ENCODE measurements at regions not wholly inside any gene's neighbourhood (a gene's known extent, or its start where the extent isn't known, plus 50 kb on each side); places are given as distances from the start of the nearest gene placed in this dataset.
"Not testable (repeated sequence)": the region's sequence is repeated elsewhere in the genome, so short reads cannot be mapped to it uniquely, and the experiment has no call there.

DNA sequence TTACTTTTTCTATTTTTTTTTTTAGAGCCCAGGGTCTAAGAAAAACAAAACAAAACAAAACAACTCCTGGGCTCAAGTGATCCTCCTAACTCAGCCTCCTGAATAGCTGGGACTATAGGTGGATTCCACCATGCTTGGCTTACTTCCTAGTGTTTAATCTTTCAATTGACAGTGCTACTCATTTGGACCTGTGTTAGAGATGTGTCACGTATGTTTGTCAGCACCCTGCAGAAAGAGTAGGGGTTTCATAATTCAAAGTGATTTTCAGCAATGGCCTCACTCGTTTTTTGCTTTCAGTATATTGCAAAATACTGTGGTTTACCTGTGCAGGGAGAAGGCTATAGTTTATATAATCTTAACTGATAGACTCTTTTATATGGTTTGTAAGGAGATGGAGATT, 71.6 kb upstream of the TEX13D start:
- H3K4me3 ChIP-seq (ENCODE audit: low read depth, low read length): no peak overlapping the region
- TF ChIP-seq, protein P1, sequence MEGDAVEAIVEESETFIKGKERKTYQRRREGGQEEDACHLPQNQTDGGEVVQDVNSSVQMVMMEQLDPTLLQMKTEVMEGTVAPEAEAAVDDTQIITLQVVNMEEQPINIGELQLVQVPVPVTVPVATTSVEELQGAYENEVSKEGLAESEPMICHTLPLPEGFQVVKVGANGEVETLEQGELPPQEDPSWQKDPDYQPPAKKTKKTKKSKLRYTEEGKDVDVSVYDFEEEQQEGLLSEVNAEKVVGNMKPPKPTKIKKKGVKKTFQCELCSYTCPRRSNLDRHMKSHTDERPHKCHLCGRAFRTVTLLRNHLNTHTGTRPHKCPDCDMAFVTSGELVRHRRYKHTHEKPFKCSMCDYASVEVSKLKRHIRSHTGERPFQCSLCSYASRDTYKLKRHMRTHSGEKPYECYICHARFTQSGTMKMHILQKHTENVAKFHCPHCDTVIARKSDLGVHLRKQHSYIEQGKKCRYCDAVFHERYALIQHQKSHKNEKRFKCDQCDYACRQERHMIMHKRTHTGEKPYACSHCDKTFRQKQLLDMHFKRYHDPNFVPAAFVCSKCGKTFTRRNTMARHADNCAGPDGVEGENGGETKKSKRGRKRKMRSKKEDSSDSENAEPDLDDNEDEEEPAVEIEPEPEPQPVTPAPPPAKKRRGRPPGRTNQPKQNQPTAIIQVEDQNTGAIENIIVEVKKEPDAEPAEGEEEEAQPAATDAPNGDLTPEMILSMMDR (IDR thresholded peaks at IDR 0.05; ENCODE audit: insufficient read depth, low read depth, low read length): no peak
- DNase-seq (ENCODE audit: low read depth): no peak

DNA sequence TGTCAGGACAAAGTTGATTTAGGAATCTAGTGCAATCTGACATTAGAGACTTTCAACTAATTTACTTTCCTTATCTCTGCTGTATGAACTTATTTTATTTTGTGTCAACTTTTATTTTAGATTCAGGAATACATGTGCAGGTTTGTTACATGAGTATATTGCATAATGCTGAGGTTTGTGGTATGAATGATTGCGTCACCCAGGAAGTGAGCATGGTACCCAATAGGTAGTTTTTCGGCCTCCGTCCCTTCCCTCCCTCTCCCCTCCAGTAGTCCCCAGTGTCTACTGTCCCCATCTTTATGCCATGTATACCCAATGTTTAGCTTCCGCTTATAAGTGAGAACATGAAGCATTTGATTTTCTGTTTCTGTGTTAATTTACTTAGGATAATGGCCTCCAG, 68.7 kb upstream of the TEX13D start:
- no peak for DNase-seq (ENCODE audit: low read depth)
- TF ChIP-seq, protein P1 (IDR thresholded peaks at IDR 0.05; ENCODE audit: insufficient read depth, low read depth, low read length): no peak
- H3K4me3 ChIP-seq (ENCODE audit: low read depth, low read length): no peak overlapping the region

DNA sequence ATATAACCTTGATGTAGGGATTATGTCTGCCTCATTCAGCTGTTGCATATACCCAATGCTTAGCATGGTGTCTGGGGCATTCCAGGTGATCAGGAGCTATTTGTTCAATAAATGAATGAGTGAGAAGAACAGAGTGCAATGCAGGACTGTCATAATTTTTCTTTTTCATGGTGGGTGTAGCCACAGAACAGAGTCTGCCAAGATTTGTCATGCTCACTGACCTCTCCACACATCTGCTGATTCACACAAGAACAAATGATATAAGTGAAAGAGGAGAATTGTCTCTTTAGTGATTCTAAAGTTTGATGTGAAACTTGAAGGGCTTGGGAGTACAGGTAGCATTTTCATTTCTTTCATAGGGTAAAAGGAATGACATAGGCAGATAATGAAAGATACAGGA, 64.4 kb upstream of the TEX13D start:
- H3K4me3 ChIP-seq (ENCODE audit: low read depth, low read length): no peak overlapping the region
- DNase-seq (ENCODE audit: low read depth): no peak
- TF ChIP-seq, protein P1 (IDR thresholded peaks at IDR 0.05; ENCODE audit: insufficient read depth, low read depth, low read length): no peak

DNA sequence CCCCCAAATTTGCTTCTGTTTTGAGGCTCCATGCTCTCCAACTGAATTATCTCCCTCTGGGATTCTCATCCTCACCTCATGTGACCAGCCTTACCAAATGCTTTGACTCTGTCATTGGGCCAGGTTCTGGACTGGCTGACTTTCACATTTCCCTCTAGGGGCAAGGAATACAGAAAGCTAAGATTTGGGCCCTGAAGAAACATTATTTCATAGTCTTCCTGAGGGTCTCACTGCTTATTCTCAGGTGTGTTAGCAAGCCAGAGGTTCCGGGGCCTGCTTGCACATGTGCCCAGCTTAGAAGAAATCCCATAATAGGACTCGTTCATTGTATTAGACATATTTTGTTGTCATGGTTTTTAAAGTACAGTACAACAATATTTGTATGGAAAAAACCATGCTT, 62.6 kb upstream of the TEX13D start:
- no peak for DNase-seq (ENCODE audit: low read depth)

DNA sequence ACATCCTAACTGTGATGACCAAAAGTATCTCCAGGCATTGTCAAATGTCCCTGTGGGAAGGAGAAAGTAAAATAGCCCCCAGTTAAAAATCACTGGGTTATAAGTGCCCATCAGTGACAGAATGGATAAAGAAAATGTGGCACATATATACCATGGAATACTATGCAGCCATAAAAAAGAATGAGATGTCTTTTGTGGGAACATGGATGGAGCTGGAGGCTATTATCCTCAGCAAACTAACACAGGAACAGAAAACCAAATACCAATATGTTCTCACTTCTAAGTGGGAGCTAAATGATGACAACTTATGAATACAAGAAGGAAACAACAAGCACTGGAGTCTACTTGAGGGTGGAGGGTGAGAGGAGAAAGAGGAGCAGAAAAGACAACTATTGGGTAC, 60.9 kb upstream of the TEX13D start:
- not testable (repeated sequence) for H3K4me3 ChIP-seq (ENCODE audit: low read depth, low read length); DNase-seq (ENCODE audit: low read depth)

More for the DNA sequence above, 62.6 kb upstream of the TEX13D start:
- TF ChIP-seq, protein P1 (IDR thresholded peaks at IDR 0.05; ENCODE audit: insufficient read depth, low read depth, low read length): no peak
- no peak overlapping the region for H3K4me3 ChIP-seq (ENCODE audit: low read depth, low read length)

DNA sequence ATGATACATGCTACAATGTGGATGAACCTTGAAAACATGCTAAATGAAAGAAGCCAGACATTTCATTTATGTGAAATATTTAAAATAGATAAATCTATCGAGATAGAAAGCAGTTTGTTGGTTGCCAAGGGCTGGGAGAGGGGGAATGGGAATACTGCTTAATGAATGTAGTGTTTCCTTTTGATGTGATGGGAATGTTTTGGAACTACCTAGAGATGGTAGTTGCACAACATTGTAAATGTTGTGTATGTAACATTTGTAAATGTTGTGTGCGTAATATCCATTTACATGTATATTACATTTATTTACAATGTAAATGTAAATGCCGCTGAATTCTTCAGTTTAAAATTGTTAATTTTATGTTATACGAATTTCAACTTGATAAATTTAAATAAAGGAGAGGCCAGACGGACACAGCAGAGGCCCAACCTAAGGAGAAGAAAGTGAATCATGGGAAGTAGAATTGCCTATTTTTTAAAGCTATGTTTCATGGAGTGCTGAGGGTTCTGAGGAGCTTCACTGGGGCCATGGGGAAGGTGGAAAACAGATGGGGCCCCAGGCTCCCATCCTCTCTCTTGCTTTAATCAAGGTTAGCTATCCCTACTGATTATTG, 60.0 kb upstream of the TEX13D start:
- H3K4me3 ChIP-seq (ENCODE audit: low read depth, low read length): no peak overlapping the region
- TF ChIP-seq, protein P1 (IDR thresholded peaks at IDR 0.05; ENCODE audit: insufficient read depth, low read depth, low read length): no peak
- no peak for DNase-seq (ENCODE audit: low read depth)

DNA sequence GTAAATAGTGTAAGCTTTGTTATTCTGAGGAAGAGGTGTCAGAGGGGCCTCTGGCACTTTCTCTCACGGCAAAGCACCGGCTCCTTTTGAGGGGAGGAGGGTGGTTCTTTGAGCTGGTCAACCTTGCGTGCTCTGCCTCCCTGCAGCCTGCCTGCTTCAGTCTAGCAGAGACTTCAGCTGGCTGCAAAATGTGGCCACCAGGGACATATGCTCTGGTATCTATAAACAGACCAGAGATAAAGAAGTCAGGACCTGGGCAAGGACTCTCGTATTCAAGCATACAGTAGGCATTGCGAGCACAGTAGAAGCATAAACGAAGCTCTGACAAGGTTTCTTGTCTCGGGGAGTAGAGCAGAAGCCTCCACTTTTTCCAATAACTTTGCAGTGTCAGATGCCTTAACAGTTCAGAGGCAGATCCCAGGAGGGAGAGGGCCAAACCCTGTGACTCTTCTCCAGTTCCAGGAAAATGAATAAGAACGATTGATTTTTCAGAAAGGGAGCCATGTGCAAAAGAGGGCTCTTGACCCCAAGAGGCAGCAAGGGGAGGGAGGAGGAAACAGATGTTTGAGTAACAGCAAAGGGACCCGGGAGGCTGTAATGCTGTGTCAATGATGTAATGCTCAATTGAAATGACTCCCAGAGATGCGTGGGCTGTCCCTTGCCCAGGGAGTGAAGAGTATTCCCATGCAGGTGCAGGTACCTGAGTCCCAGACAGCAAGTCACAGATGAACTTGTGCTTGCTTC, 57.9 kb upstream of the TEX13D start:
- TF ChIP-seq, protein P1 (IDR thresholded peaks at IDR 0.05; ENCODE audit: insufficient read depth, low read depth, low read length): no peak
- no peak for DNase-seq (ENCODE audit: low read depth)
- H3K4me3 ChIP-seq (ENCODE audit: low read depth, low read length): no peak overlapping the region
